Activated CD4-positive, CD25-positive, alpha-beta regulatory T cell (primary cell): ENCODE measurements at regions not wholly inside any gene's neighbourhood (a gene's known extent, or its start where the extent isn't known, plus 50 kb on each side); places are given as distances from the start of the nearest gene placed in this dataset.
"Not testable (repeated sequence)": the region's sequence is repeated elsewhere in the genome, so short reads cannot be mapped to it uniquely, and the experiment has no call there.

Experiments used
- DNase-seq, 4 experiments: peaks; one replicate each; lab custom pipeline; 2025; lab: John Stamatoyannopoulos, UW

- no peak for DNase-seq
These were observed 51.8 kb downstream of the TEX44 start for GRCh38 chr2:231644426-231644825.

- DNase-seq, result no peak
These were observed 53.8 kb downstream of the TEX44 start for GRCh38 chr2:231646476-231646875.

GRCh38 chr2:231648579-231649174 lies 56.0 kb downstream of the TEX44 start:
- peak in 2 of 4 experiments; percentile 29 to 30 for DNase-seq

- not testable (repeated sequence) for DNase-seq
These were observed 56.8 kb upstream of the PTMA start for GRCh38 chr2:231651561-231651960.

- no peak for DNase-seq
These were observed 52.8 kb upstream of the PTMA start for GRCh38 chr2:231655488-231655887.

GRCh38 chr2:231655894-231656293 lies 52.4 kb upstream of the PTMA start:
- no peak for DNase-seq
